H1 (cell line): ENCODE measurements at regions not wholly inside any gene's neighbourhood (a gene's known extent, or its start where the extent isn't known, plus 50 kb on each side); places are given as distances from the start of the nearest gene placed in this dataset.

Experiments used
- CTCF ChIA-PET: fragments of 300-600 bp; sonication (Branson Sonifier 250); formaldehyde crosslinking; loops from one replicate; lab custom pipeline; 2021; ENCODE audit not compliant: partially characterized antibody; lab: Charles Lee
- POLR2A ChIA-PET: fragments of 300-600 bp; sonication (Branson Sonifier 250); formaldehyde crosslinking; loops from one replicate; lab custom pipeline; 2021; ENCODE audit warnings: inconsistent platforms; ENCODE audit not compliant: partially characterized antibody; lab: Charles Lee
- DNase-seq, 2 experiments: peaks; one replicate each; pipeline versions ENCODE4 v3.0.0 to v3.0.0-alpha.2; 2010 to 2022; ENCODE audit warnings: low spot score in 2 of 2, low read depth in 1 of 2, mixed read lengths in 1 of 2
- FAIRE-seq: peaks from 2 replicates; lab custom pipeline; 2011; peaks lifted over from hg19 to GRCh38; lab: Jason Lieb, UNC
- H2AFZ ChIP-seq: 2 replicates; pipeline ENCODE4 v1.8.1; 2012; ENCODE audit warnings: low read length, inconsistent platforms
- H2AK5ac ChIP-seq: 2 replicates; pipeline ENCODE4 v1.6.1; 2013; ENCODE audit warnings: low read depth, low read length
- H2BK120ac ChIP-seq: replicated peaks from 2 replicates; pipeline ENCODE3; 2013; ENCODE audit warnings: low read depth, low read length, inconsistent platforms
- H2BK12ac ChIP-seq: 2 replicates; pipeline ENCODE4 v1.6.1; 2013; ENCODE audit warnings: low read depth, low read length
- H2BK15ac ChIP-seq: 2 replicates; pipeline ENCODE4 v1.6.1; 2013; ENCODE audit warnings: low read length
- H2BK20ac ChIP-seq: 2 replicates; pipeline ENCODE4 v1.6.1; 2013; ENCODE audit warnings: low read length
- H2BK5ac ChIP-seq: 2 replicates; pipeline ENCODE4 v1.6.1; 2013; ENCODE audit warnings: low read depth, low read length
- H3K14ac ChIP-seq: 2 replicates; pipeline ENCODE4 v1.6.1; 2013; ENCODE audit warnings: inconsistent platforms; ENCODE audit not compliant: insufficient read length
- H3K18ac ChIP-seq: 2 replicates; pipeline ENCODE4 v1.6.1; 2013; ENCODE audit warnings: low read length; ENCODE audit errors: extremely low read depth
- H3K23ac ChIP-seq: 2 replicates; pipeline ENCODE4 v1.6.1; 2013; ENCODE audit warnings: inconsistent platforms; ENCODE audit not compliant: insufficient read length
- H3K23me2 ChIP-seq: 2 replicates; pipeline ENCODE4 v1.6.1; 2013; ENCODE audit warnings: low read depth, low read length
- H3K27ac ChIP-seq: 2 replicates; pipeline ENCODE4 v1.6.1; 2011; ENCODE audit warnings: low read depth, low read length, inconsistent platforms
- H3K27me3 ChIP-seq, 4 experiments: replicated peaks in 1 of 4; 1 replicate in 1 of 4; 2 replicates in 3 of 4; pipeline versions ENCODE4 v1.6.1 to v1.8.1; 2011 to 2013; ENCODE audit warnings: low read length in 3 of 4, mild to moderate bottlenecking in 3 of 4, inconsistent platforms in 2 of 4, mixed read lengths in 2 of 4, moderate library complexity in 1 of 4; ENCODE audit not compliant: control insufficient read depth in 3 of 4, insufficient read depth in 3 of 4; ENCODE audit errors: extremely low read depth in 1 of 4
- H3K36me3 ChIP-seq, 4 experiments: 2 replicates each; pipeline versions ENCODE4 v1.6.1 to v1.8.1; 2011 to 2013; ENCODE audit warnings: mild to moderate bottlenecking in 4 of 4, low read length in 3 of 4, moderate library complexity in 2 of 4, control low read depth in 1 of 4, inconsistent platforms in 1 of 4; ENCODE audit not compliant: insufficient read depth in 4 of 4, control insufficient read depth in 2 of 4
- H3K4ac ChIP-seq: replicated peaks from 2 replicates; pipeline ENCODE3; 2013; ENCODE audit warnings: low read length, low read depth, mixed read lengths, inconsistent platforms; ENCODE audit not compliant: insufficient read length
- H3K4me1 ChIP-seq, 4 experiments: replicated peaks in 1 of 4; 1 replicate in 1 of 4; 2 replicates in 3 of 4; pipeline versions ENCODE4 v1.6.1 to v1.8.1; 2011 to 2013; ENCODE audit warnings: low read length in 3 of 4, inconsistent platforms in 2 of 4, mixed read lengths in 1 of 4; ENCODE audit not compliant: insufficient read depth in 4 of 4, control insufficient read depth in 3 of 4
- H3K4me2 ChIP-seq, 2 experiments: 2 replicates each; pipeline versions ENCODE4 v1.6.1 to v1.8.1; 2011 to 2013; ENCODE audit warnings: low read depth in 2 of 2, low read length in 2 of 2, control low read depth in 1 of 2, inconsistent platforms in 1 of 2, mild to moderate bottlenecking in 1 of 2; ENCODE audit not compliant: insufficient read depth in 1 of 2
- H3K4me3 ChIP-seq, 4 experiments: fragments of 200-600, 300-600 bp in 1 of 4; sonication (generic), shearing (Covaris generic), sonication (Bioruptor Twin) in 1 of 4; 2 replicates each; pipeline versions ENCODE4 v1.5.1 to v1.8.1; 2011 to 2016; ENCODE audit warnings: low read length in 4 of 4, low read depth in 3 of 4, control low read depth in 2 of 4, inconsistent platforms in 2 of 4, mild to moderate bottlenecking in 2 of 4, mixed read lengths in 1 of 4, moderate library complexity in 1 of 4; ENCODE audit not compliant: insufficient read depth in 2 of 4; ENCODE audit errors: extremely low read depth in 1 of 4
- H3K56ac ChIP-seq: replicated peaks from 2 replicates; pipeline ENCODE3; 2013; ENCODE audit warnings: low read depth, mild to moderate bottlenecking, mixed read lengths, low read length, inconsistent platforms; ENCODE audit not compliant: insufficient read length
- H3K79me1 ChIP-seq: 2 replicates; pipeline ENCODE4 v1.6.1; 2013; ENCODE audit warnings: low read depth, low read length, control low read depth
- H3K79me2 ChIP-seq, 2 experiments: 2 replicates each; pipeline versions ENCODE4 v1.6.1 to v1.8.1; 2012 to 2013; ENCODE audit warnings: low read length in 2 of 2, mild to moderate bottlenecking in 2 of 2, inconsistent platforms in 1 of 2; ENCODE audit not compliant: insufficient read depth in 2 of 2, control insufficient read depth in 1 of 2
- H3K9ac ChIP-seq, 4 experiments: replicated peaks in 1 of 4; 1 replicate in 1 of 4; 2 replicates in 3 of 4; pipeline versions ENCODE4 v1.6.1 to v1.8.1; 2011 to 2013; ENCODE audit warnings: low read depth in 3 of 4, low read length in 3 of 4, control low read depth in 2 of 4, mild to moderate bottlenecking in 2 of 4, moderate library complexity in 2 of 4, inconsistent platforms in 1 of 4; ENCODE audit errors: extremely low read depth in 1 of 4
- H3K9me3 ChIP-seq, 2 experiments: 2 replicates each; pipeline versions ENCODE4 v1.6.1 to v1.8.1; 2012 to 2013; ENCODE audit warnings: mild to moderate bottlenecking in 2 of 2, moderate library complexity in 2 of 2, control low read depth in 1 of 2, inconsistent platforms in 1 of 2, low read depth in 1 of 2, low read length in 1 of 2, mixed read lengths in 1 of 2; ENCODE audit not compliant: insufficient read depth in 2 of 2
- H4K20me1 ChIP-seq, 2 experiments: replicated peaks in 1 of 2; 2 replicates each; pipeline versions ENCODE3 to v1.8.1; 2011 to 2013; ENCODE audit warnings: inconsistent platforms in 2 of 2, low read length in 2 of 2, mild to moderate bottlenecking in 1 of 2; ENCODE audit not compliant: insufficient read depth in 2 of 2, control insufficient read depth in 1 of 2
- H4K5ac ChIP-seq: 2 replicates; pipeline ENCODE4 v1.6.1; 2013; ENCODE audit warnings: low read length, low read depth, mixed read lengths, inconsistent platforms; ENCODE audit not compliant: insufficient read length
- H4K8ac ChIP-seq: 2 replicates; pipeline ENCODE4 v1.8.0; 2013; ENCODE audit warnings: mild to moderate bottlenecking, moderate library complexity, low read length, inconsistent platforms; ENCODE audit not compliant: insufficient read depth; ENCODE audit errors: extremely low read depth
- H4K91ac ChIP-seq: replicated peaks from 2 replicates; pipeline ENCODE3; 2013; ENCODE audit warnings: low read length, mixed read lengths, inconsistent platforms; ENCODE audit not compliant: insufficient read length
- CEBPB ChIP-seq: IDR thresholded peaks from 2 replicates; pipeline ENCODE4 v1.6.1; 2012; ENCODE audit warnings: low read depth, low read length
- CREB1 ChIP-seq: IDR thresholded peaks from 2 replicates; pipeline ENCODE4 v1.6.1; 2012; ENCODE audit warnings: inconsistent platforms
- GTF2F1 ChIP-seq: IDR thresholded peaks from 2 replicates; pipeline ENCODE4 v1.6.1; 2012; ENCODE audit warnings: low read depth, low read length, improper control_type of control experiment, borderline replicate concordance
- NRF1 ChIP-seq: IDR thresholded peaks from 2 replicates; pipeline ENCODE4 v1.6.1; 2011; ENCODE audit warnings: mild to moderate bottlenecking, low read depth, low read length, improper control_type of control experiment
- SIRT6 ChIP-seq: IDR thresholded peaks from one replicate; pipeline ENCODE4 v1.7.1; 2012; ENCODE audit warnings: low read length, inconsistent platforms
- WGBS, 2 experiments: shearing (Covaris generic) in 1 of 2; methylation state at CpG; one replicate each; pipeline versions ENCODE4 v1.1.6 to v1.1.7; 2013 to 2015; ENCODE audit warnings: low lambda C conversion rate in 2 of 2, mixed read lengths in 2 of 2, inconsistent platforms in 1 of 2, low coverage in 1 of 2, missing lambda C conversion rate in 1 of 2; ENCODE audit not compliant: insufficient replicate concordance in 2 of 2, insufficient coverage in 1 of 2, insufficient read length in 1 of 2; ENCODE audit errors: extremely low coverage in 1 of 2, missing lambda C conversion rate in 1 of 2; 5-methylcytosine and 5-hydroxymethylcytosine counted together
- TF ChIP-seq, protein P1 (sequence below): IDR thresholded peaks from 2 replicates; pipeline ENCODE4 v1.6.1; 2011; ENCODE audit warnings: low read length, improper control_type of control experiment

DNA sequence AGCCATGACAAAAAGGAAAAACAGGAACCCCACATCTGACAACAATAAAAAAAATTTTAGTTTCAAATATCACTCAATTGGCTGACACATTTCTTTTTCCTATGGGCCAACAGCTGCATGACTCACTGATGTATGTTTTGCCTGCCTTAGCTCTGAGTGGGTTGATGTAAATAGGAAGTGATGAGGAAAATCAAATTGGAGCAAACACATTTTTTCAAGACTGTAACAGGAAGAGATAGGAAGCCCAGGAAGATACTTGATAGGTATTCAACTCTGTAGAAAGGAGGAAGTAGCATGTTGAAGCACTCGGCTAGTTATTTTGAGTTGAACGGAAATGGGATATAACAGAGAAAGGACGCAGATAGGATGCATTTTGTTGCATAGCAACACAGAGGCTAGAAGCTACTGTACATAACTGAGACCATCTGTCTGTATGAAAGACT lies 168.0 kb upstream of the NR5A2 start:
- WGBS, 2 experiments = 87% methylated on average over 3 of the region's 3 CpGs; no CpG with 5 or more reads in 1 of the 2 experiments
- no peak for DNase-seq
- CTCF ChIA-PET = no interaction called here

More for the DNA sequence above, 168.0 kb upstream of the NR5A2 start:
- no peaks in the 10 kb centered on the region for H4K20me1 ChIP-seq
- TF ChIP-seq, protein P1, sequence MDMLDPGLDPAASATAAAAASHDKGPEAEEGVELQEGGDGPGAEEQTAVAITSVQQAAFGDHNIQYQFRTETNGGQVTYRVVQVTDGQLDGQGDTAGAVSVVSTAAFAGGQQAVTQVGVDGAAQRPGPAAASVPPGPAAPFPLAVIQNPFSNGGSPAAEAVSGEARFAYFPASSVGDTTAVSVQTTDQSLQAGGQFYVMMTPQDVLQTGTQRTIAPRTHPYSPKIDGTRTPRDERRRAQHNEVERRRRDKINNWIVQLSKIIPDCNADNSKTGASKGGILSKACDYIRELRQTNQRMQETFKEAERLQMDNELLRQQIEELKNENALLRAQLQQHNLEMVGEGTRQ = no peak
- TF ChIP-seq NRF1 (no peak), CREB1 (no peak), CEBPB (no peak), GTF2F1 (no peak), SIRT6 (no peak)
- H3K18ac ChIP-seq = no peak overlapping the region
- no peak overlapping the region for H3K14ac ChIP-seq
- H3K27ac ChIP-seq = no peak overlapping the region
- POLR2A ChIA-PET = no interaction called here
- H2AFZ ChIP-seq = no peak overlapping the region
- H2BK12ac ChIP-seq = no peak overlapping the region
- no peaks in the 10 kb centered on the region; a peak in 1 of 8 replicates for H3K36me3 ChIP-seq
- no peak overlapping the region for H2BK120ac ChIP-seq
- H4K91ac ChIP-seq = no peak overlapping the region
- H3K79me2 ChIP-seq = no peaks in the 10 kb centered on the region
- no peak overlapping the region for H3K23ac ChIP-seq
- FAIRE-seq = no peak
- H3K4me2 ChIP-seq = no peak overlapping the region
- no peak overlapping the region for H2BK20ac ChIP-seq
- H2BK15ac ChIP-seq = no peak overlapping the region
- no peaks in the 10 kb centered on the region for H3K23me2 ChIP-seq
- H3K9ac ChIP-seq = no peak overlapping the region
- H4K8ac ChIP-seq = no peak overlapping the region
- no peaks in the 10 kb centered on the region for H3K9me3 ChIP-seq
- H3K4me1 ChIP-seq = peaks cover 0 to 4% (median 1%) of the 10 kb centered on the region in 4 experiments; a peak in 1 of 7 replicates
- H3K4ac ChIP-seq = no peak overlapping the region
- H3K79me1 ChIP-seq = no peaks in the 10 kb centered on the region
- no peak overlapping the region for H4K5ac ChIP-seq
- no peaks in the 10 kb centered on the region for H3K27me3 ChIP-seq
- H3K4me3 ChIP-seq = no peak overlapping the region
- H2BK5ac ChIP-seq = no peak overlapping the region
- H2AK5ac ChIP-seq = no peak overlapping the region
- H3K56ac ChIP-seq = no peak overlapping the region
